Hindlimb muscle (tissue), 1 donor: ENCODE measurements at regions not wholly inside any gene's neighbourhood (a gene's known extent, or its start where the extent isn't known, plus 50 kb on each side); places are given as distances from the start of the nearest gene placed in this dataset.
"Not testable (repeated sequence)": the region's sequence is repeated elsewhere in the genome, so short reads cannot be mapped to it uniquely, and the experiment has no call there.

Experiments used
- DNase-seq: peaks from one replicate; pipeline ENCODE4 v3.0.0-alpha.2; 2013

GRCh38 chr3:130151555-130151954 lies 69.9 kb downstream of the ALG1L2 start:
- DNase-seq, result not testable (repeated sequence)

- DNase-seq, result not testable (repeated sequence)
These were observed 71.6 kb downstream of the ALG1L2 start for GRCh38 chr3:130153247-130153646.

- DNase-seq, result not testable (repeated sequence)
These were observed 73.8 kb downstream of the ALG1L2 start for GRCh38 chr3:130155464-130155863.

- not testable (repeated sequence) for DNase-seq
These were observed 85.2 kb downstream of the ALG1L2 start for GRCh38 chr3:130166856-130167255.

DNA sequence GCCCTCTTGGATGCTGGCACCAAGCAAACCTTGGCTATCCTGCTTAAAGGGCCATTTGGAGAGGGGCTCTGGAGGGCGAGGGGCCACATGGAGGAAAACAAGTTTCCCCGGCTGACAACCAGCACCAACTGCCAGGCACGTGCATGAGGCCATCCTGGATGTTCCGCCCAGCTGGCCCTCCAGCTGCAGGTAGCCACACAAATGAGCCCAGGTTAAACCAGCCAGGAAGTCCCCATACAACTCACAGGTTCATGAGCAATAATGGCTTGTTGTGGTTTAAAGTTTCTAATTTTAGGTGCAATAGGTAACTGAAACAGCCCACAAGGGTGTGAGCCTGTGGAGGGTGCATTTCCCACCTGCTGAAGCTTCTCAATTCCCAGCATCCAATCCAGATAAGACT lies 93.6 kb downstream of the ALG1L2 start:
- not testable (repeated sequence) for DNase-seq

GRCh38 chr3:130176476-130177256 lies 95.0 kb downstream of the ALG1L2 start:
- not testable (repeated sequence) for DNase-seq

DNA sequence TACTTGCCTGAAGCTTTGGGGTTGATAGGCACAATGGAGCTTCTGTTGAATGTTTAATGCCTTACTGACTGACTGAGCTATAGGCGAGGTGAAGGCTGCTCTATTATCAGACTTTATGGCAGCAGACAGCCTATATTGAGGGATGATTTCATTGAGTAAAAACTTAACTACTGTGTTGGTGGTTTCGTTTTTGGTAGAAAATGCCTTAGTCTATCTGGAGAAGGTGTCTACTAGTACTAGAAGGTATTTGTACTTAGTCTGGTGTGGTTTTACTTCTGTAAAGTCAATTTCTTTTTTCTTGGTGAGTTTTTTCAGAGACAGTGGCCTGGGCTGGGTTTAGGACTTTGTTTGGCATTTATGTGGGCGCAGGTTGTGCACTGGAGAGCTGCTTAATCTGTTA lies 97.2 kb downstream of the ALG1L2 start:
- DNase-seq, result not testable (repeated sequence)

GRCh38 chr3:130179353-130179970 lies 97.8 kb downstream of the ALG1L2 start:
- peak; percentile 49 for DNase-seq

- not testable (repeated sequence) for DNase-seq
These were observed 100.8 kb downstream of the ALG1L2 start for GRCh38 chr3:130182475-130182874.

GRCh38 chr3:130183689-130184088 lies 102.1 kb downstream of the ALG1L2 start:
- DNase-seq, result not testable (repeated sequence)

DNA sequence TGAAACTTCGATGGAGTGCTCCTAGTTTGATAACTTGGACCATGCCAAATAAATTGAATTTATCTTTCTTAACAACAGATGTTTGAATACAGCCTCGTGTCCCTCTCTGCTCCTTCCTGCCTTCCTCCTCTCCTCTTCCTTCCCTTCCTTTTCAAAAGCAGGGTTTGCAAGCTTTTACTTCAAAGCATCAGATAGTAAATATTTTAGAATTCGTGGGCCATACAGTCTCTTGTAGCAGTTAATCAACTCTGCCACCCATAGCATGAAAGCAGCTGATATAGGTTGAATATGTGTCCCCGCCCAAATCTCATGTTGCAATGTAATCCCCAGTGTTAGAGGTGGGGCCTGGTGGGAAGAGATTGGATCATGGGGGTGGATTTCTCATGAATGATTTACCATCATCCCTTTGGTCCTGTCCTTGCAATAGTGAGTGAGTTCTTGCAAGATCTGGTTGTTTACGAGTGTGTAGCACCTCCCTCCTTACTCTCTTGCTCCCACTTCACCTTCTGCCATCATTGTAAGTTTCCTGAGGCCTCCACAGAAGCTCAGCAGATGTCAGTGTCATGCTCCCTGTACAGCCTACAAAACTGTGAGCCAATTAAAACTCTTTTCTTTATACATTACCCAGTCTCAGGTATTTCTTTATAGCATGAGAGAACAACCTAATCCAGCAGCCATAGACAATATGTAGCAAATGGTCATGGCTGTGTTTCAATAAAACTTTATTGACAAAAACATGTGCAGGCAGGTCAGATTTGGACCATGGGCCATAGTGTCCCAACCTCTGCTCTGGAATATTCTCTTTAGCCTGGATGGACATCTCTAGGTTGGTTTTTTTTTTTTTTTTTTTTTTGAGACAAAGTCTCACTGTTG lies 102.8 kb downstream of the ALG1L2 start:
- DNase-seq, result not testable (repeated sequence)

- not testable (repeated sequence) for DNase-seq
These were observed 119.6 kb downstream of the ALG1L2 start for GRCh38 chr3:130201272-130201671.

- not testable (repeated sequence) for DNase-seq
These were observed 122.0 kb downstream of the ALG1L2 start for GRCh38 chr3:130203633-130204032.

DNA sequence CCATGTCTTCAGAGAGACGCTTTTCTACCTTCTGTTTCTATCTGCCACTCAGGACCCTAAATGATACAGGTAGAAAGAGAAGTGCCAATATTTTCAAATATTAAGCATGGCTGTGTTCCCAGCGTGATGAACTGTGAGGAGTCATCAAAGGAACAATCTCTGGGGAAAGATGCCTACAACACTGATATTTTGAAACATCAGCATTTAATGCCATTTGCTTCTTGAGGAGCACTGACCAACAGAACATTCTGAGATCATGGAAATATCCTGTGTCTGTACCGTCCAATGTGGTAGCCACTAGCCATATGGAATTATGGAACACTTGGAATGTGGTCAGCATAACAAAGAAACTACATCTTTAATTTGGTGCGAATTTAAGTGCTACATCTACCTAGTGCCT lies 117.9 kb upstream of the COL6A5 start:
- no peak for DNase-seq

- no peak for DNase-seq
These were observed 102.5 kb upstream of the COL6A5 start for GRCh38 chr3:130242850-130243569.

- no peak for DNase-seq
These were observed 101.7 kb upstream of the COL6A5 start for GRCh38 chr3:130243808-130244207.

GRCh38 chr3:130250982-130251381 lies 94.5 kb upstream of the COL6A5 start:
- DNase-seq, result no peak

- DNase-seq, result no peak
These were observed 90.0 kb upstream of the COL6A5 start for GRCh38 chr3:130255442-130255841.

- peak; percentile 68 for DNase-seq
These were observed 88.6 kb upstream of the COL6A5 start for GRCh38 chr3:130256821-130257340.

DNA sequence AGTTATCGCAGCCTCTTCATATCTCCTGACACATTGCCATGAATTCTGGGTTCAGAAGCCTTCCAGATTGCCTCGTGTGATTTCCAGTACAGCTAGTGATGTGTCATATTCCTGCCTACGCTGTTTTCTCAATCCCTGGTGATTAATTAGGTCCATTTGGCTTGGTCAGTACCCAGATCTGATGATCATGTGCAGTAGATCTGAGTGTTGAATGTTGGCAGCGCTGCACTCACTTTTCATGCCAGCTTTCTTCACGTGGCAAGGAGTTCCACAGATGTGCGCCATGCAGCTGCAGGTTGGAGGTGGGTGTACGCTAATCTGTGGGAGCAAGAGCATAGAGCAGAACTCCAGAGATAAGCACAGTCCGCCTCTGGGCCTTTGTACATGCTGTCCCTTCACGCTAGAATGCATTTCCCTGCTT lies 86.9 kb upstream of the COL6A5 start:
- DNase-seq, result no peak

DNA sequence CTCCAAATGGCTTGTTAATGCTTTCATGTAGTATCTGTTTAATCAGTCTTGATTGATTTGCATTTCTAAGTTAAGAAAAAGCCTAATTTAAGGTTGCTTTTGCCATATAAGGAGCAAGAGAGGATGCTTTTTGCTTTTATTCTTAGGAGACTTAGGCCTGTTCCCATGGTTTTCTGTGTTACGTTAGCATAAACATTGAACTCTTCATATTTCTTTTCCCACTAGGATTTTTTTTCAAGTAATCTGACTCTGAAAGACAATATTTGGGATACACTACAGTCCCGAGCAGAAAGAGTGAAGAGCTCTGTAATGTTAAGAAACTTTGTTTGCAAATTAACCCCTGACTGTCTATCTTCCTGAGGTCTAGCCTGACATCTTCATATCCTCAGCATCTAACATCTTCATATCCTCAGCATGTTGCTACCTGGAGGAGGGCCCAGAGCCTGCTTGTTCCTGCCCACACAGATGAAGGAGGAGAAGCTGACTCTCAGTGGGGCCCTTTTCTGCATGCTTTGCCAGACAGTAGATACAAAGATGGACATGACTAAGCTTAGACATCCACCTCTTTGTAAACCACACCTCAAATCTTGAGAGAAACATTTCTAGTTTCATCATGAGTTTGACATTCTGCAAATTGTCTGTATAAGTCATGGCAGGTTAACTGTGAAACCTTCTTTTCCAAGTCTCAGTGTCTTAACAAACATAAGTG lies 86.2 kb upstream of the COL6A5 start:
- DNase-seq, result peak; percentile 66
